ENCODE measurements at regions not wholly inside any gene's neighbourhood (a gene's known extent, or its start where the extent isn't known, plus 50 kb on each side); places are given as distances from the start of the nearest gene placed in this dataset.

DNA sequence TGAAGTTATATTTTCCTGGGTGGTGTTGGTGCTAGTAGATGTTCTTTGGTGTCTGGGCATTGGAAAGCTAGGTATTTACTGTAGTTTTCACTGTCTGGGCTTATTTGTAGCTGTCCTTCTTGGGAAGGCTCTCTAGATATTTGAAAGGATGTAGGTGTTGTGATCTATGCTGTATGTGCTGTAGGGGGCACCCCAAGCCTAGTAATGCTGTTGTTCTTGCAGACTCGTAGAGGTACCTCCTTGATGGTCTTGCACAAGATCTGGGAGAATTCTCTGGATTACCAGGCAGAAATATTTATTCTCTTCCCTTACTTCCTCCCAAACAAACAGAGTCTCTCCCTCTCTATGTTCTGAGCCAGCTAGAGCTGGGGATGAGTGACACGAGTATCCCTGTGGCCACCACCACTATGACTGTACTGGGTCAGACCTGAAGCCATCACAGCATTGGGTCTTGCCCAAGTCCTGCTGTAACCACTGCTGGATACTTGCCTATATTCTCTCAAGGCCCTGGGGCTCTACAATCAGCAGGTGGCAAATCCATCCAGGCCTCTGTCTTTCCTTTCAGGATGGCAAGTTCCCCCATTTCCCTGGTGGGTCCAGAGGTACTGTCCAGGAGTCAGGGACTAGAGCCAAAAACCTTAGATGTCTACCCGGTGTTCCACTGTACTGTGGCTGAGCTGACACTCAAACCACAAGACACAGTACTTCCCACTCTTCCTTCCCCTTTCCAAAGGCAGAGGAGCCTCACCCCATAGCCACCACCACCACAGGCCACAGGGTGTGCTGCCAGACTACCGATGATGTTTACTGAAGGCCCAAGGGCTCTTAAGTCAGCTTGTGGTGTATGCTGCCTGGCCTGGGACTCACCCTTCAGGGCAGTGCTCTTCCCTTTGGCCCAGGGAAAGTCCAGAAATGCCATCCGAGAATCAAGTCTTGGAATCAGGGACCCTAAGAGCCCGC lies 195.2 kb upstream of the DPPA4 start:
- peak; percentile 22 for DNase-seq

DNA sequence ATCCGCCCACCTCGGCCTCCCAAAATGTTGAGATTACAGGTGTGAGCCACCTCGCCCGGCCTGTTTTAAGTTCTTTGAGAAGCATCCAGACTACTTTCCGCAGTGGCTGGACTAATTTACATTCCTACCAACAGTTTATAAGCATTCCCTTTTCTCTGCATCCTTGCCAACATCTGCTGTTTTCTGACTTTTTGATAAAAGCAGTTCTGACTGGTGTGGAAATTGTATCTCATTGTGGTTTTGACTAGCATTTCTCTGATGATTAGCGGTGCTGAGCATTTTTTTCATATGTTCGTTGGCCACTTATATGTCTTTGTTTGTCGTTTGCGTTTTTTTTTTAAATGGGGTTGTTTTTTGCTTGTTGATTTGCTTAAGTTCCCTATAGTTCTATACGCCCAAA lies 208.4 kb upstream of the DPPA4 start:
- DNase-seq = no peak

DNA sequence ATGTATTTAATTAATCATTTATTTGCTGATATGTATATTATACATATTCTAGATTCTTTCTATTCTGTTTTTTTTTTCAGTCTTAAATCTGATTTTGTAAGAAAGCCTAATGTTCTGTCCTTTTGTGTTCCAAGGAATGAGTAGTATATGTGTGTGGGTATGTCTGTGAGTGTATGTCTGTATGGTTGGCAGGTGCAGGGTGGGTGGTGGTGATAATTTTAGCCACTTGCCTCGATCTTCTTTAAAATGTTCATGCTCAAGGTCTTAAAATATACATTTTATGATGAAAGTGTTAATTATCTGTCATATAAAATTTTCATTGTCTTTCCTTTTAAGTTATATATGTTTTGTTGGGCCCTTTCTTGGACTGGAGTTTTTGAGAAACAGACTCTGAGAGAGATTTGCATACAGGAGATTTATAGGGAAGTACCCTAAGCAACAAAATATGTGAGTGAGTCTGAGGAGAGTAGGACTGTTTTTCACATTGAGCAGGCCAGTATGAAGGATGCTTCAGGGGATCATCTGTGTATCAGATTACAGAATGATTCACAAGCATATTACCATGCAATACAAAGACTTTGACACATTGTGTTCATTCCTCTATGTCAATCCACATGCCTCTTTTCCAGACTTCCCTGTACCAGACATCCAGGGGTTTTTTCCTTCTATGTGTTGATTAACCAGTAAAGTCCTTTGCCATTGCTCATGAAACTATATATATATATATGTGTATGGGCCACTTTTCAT lies 211.0 kb upstream of the DPPA4 start:
- DNase-seq = no peak

DNA sequence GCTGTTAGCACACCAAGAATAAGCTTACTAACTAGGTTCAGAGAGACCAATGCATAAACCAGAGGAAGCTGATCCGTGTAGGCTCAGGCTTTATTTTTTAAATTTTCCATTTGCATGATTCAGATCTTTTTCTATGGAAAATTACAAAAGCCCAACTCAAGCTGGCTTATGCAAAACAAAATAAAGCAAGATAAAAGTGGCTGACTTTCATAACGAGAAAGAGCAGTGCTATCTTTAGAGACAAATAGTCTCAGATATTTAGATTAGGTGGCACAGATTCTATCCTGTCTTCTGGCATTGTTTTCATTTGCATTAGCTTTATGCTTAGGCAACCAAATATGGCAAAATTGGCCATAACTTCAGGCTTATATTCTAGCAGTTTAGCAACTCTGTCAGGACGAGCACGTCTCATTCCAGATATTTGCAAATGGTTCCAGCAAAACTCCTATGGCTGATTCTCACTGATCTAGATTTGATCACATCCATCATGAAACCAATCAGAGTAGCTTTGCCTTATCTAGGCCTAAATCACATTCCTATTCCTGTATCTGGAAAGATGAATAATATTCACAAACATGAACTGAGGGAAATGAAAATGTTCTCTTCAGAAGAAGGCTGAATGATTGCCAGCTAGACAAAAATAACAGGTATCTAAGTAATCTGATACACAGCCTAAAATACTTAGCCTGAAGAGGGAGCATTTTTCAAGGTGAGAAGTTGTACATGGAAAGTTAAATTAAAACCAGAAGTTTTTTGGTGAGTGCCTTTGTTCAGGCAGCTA lies 216.4 kb upstream of the DPPA4 start:
- DNase-seq = no peak

DNA sequence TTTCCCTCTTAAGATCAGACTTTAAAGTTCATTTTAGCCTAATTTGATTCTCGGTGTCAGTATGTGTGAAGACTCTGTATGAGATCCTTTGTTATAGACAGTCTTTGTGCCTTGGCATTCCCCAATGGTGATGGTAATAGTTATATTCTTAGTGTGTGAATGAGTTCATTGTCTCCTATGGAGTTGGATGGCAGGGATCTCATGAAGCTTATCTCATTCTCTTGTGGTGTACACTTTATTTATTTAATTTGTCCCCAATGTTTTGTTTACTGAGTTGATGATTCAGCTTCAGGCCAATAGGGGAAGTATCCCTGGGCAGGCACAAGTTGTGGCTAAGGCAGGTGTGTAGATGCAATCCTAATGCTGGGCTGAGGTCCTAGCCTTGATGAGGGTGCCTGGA lies 222.0 kb upstream of the DPPA4 start:
- DNase-seq = no peak

DNA sequence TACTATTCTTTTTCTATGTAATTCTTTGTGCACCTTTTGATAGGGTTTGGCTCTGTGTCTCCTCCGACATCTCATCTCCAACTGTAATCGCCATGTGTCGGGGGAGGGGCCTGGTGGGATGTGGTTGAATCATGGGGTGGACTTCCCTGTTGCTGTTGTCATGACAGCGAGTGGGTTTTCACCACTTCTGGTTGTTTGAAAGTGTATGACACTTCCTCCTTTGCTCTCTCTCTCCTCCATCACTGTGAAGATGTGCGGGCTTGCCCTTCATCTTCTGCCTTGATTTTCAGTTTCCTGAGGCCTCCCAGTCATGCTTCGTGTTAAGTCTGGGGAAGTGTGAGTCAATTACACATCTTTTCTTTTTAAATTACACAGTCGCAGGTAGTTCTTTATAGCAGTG lies 225.8 kb upstream of the DPPA4 start:
- DNase-seq = no peak

DNA sequence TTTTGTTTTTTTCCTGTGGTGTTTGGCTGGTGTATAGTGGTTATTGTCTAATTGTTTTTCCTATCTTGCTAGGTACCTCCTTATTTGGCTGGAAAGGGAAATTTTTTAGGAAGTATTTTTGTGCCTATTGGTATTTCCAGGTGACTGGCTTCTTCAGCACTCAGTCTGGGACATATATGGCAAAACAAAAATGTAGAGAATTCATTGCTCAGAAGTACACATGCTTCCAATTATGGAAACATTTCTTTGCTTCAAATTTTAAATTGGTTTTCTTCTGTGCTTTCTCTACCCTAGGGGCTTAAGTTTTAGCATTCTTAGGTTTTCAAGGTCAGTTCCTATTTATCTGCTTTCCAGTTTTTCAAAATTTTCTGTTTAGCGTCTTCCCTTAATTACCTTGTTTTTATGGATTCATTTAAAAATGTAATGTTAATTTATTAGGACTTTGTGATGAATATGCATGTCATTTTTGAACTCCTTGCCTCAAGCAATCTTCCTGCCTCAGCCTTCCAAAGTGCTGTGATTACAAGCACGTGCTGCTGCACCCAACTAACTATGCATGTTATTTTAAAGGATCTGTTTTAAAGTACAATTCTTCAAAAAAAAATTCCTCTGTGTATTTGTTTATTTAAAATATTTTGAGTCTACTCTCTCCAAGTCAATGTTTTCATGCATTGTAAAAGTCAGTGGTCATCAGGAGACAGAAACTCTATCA lies 231.9 kb upstream of the DPPA4 start:
- DNase-seq = no peak

DNA sequence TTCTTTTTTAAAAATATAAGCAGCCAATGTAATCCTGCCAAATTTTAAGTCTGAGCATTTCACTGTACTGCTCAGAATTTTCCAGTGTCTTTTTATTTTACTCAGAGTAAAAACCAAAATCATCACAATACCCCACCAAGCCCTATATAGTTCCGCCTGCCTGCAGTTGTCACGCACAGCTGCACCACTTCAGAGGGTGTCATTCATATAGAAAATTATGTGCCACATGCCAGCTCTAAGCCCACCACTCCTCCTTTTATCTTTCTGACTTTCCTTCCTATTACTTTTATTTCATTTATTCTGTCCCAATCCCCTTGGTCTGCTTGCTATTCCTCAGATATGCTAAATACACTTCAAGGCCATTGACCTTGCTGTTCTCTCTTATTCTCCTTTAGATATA lies 233.1 kb upstream of the DPPA4 start:
- no peak for DNase-seq

DNA sequence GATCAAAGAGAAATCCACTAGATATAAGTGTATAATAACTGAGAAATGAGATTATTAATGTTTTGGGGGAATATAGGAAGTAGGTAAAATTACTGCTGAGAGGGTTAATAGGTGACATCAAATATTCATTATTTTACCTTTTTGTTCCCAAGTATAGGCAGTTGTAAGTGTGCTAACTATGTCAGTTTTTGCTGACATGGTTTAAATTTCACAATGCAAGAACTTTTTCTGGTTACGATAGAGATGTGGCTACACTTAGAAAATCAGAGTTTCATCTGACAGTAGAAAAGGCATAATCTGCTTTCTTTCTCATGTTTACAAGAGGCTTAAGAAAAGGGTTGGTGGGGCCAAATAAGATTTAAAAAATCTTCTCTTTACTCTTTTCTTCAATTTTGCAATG lies 235.0 kb upstream of the DPPA4 start:
- no peak for DNase-seq

DNA sequence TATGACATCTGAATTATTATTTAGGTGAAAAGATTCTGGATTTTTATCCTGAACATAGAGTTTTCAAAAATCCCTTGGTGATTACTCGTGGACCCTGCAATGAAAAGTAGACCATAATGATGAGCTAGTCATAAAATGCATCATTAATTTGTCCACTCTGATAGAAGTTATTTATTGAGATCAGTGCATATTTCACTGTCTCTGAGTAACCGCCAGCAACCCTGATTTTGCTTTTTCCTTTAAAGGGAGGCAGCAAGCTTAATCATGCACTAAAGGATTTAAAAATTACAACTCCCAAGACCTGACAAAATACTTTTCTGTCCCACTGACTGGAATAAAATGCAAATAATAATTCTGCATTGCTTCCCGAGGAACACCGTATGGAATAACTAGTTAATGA lies 259.6 kb upstream of the DPPA4 start:
- no peak for DNase-seq

DNA sequence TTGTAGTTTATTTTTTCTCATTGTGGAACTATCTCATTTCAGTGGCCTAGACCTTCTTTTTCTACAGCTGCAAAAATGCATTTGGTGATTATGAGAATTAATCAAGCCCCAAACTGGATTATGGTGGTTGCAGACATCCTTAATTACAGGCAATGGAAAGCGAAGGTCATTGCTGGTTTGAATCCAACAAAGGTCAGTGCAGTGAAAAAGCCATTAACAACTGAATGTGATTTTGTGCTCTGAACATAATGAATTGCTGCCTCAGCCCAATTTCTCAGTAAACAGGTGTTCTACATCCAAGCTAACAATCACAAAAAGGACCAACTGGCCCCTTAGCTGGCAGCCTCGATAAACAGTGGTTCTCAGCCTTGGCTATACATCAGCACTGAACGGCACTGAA lies 260.1 kb upstream of the DPPA4 start:
- no peak for DNase-seq

DNA sequence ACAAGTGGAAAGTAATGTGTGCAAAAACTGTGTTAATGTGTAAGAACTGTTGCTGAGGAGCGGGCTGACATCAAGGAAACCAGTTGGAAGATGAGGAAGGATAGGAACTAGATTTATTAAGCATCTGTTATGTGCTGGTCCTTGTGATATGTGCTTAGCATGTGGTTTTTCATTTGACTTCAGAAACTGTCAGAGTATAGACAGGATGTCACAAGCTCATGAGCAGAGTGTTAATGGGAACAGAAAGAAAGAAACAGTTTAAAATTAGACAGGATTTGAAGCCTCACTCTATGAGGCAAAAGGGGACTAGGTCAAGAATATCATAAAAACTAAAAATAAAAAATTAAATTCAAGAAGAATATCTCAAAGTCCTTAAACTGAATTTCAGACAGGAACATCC lies 270.6 kb upstream of the DPPA4 start:
- DNase-seq = no peak

DNA sequence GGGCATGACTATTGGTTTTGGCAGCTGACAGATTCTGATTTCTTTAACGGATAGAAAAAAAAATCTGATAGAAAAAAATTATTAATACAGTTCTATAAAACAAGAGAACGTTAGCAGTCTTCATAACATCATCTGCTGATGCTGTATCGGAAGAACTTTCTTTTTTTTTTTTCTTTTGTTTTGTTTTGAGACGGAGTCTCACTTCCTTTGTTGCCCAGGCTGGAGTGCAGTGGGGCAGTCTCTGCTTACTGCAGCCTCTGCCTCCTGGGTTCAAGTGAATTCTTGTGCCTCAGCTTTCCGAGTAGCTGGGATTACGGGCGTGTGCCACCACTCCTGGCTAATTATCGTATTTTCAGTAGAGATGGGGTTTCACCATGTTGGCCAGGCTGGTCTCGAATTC lies 271.2 kb upstream of the DPPA4 start:
- no peak for DNase-seq

DNA sequence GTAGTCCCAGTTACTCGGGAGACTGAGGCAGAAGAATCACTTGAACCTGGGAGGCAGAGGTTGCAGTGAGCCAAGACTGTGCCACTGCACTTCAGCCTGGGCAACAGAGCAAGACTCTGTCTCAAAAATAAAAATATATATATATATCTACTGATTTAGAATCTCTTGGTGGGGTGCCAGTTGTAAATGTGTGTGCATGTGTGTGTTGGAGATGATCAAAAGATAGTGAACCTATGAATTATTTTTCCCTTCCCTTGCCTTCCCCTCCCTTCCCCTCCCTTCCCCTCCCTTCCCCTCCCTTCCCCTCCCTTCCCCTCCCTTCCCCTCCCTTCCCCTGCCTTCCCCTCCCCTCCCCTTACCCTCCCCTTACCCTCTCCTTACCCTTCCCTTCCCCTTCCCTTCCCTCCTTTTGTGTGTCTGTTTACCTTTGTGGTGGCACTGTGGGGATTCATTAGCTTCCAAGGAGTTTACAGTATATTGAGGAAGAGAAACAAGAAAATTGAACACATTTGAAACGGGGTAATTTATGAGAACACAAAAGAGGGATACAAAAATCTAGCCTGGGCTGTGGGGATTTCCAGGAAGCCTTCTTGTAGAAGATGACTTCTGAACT lies 281.5 kb upstream of the DPPA4 start:
- no peak for DNase-seq

DNA sequence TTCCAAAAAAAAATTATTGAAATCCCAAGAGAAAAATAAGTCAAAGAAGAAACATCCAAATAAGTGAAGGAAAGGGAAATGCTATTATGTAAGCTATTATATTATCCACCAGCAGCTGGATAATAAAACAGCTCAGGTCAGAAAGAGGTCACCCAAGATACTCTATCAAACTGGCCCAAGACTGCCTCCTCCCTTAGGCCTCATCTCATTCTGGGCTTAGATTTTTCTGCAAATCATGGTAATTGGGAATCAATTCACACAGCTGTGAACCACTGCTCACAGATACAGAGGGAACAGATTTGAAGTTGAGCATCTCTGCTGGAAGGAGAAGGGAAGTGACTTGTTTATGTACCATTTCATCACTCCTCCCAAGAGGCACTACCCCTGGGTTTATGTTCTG lies 294.6 kb upstream of the DPPA4 start:
- DNase-seq = no peak

DNA sequence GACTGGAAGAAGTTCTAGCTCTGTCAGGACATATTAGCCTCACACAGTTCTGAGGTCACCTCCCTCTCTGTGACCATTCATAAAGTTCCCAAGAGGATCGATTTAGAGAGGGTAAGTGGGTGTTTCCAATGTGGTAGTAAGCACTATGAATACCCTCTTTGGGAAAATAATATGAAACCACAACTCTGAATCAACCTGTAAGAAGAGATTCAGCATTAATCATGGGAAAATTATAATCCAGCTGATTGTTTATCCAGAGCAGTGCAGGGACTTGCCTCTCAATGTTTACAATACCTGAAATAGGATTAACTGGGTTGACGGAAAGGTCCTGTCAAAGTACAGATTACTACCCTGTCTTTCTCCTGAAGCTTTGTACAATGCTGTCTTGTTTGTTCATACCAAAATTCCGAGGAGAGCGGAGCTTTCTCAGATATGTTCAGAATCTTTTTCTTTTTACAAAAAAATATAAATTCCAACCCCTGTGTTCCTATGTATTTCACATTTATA lies 302.9 kb upstream of the DPPA4 start:
- DNase-seq = no peak

DNA sequence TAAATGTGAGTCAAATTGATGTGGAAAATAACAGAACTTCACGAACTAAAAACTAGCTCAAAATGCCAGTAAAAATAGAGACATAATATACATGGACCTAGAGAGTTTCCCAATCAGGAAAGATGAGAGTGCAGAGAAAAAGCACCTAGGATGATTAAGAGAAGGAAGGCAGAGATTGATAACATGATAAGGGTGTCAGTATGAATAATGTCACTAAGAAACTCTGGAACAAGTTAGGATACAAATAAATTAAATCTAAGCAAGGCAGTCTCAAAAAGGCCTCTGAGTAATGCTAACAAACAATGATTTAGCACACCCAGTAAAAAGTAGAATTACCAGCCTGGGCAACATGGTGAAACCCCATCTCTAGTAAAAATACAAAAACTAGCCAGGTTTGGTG lies 304.7 kb upstream of the DPPA4 start:
- DNase-seq = no peak

DNA sequence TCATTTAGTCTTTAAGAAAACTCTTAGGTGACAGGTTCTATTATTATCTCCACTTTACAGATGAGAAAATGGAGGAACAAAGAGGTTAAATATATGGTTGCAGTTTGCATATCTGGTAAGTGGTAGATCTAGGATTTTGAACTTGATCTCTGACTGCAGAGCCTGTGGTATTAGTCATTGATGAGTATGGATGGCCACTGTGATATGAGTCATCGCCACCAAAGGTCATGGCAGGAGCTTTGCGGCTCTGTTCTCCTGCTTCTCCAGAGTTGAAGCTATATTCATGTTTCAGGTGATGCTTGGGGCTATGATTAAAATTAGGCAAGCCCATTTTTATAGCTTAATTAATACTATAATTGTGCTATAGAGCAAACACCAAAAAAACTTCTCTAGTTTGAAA lies 306.2 kb upstream of the DPPA4 start:
- no peak for DNase-seq

DNA sequence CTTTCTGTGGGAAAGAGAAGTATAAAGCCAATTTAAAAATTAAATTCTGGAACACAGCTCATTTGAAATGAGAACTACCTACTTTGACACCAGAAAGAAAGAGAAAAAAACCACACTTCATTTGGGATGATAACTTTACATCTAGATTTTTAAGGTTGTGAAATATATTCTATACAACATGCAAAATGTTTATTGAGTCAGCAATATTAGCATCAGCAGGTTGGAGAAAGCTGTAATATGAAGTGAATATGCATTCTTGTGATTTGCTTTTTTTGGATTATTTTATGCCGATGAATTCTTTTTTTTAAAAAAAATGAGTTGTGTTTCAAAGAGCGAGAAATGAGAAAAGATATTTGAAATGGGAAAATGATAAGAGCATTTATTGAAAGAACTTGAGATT lies 307.0 kb upstream of the DPPA4 start:
- DNase-seq = no peak

DNA sequence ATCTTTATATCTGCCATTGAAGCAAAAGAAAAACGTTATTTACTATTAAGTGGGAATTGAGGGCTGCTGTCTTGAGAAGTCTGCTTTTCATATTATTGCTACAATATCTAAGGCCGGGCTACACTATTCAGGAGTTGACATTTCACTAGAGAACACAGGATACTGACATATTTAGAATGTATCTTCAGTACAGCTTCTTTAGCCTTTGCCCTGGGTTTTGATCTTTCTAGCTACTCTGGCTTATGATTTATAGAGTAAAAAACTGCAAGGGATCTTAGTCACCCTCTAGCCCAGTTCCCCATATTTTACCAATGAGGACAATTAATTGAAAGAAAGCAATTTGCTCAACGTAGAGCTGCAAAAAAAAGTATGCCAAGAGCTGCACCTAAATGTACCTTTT lies 307.4 kb upstream of the DPPA4 start:
- DNase-seq = no peak

DNA sequence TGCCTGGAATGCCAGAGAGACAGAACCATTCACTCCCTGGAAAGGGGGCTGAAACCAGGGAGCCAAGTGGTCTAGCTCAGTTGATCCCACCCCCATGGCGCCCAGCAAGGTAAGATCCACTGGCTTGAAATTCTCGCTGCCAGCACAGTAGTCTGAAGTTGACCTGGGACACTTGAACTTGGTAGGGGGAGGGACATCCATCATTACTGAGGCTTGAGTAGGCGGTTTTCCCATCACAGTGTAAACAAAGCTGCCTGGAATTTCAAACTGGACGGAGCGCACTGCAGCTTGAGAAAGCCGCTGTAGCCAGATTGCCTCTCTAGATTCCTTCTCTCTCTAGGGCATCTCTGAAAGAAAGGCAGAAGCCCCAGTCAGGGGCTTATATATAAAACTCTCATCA lies 310.7 kb upstream of the DPPA4 start:
- no peak for DNase-seq

DNA sequence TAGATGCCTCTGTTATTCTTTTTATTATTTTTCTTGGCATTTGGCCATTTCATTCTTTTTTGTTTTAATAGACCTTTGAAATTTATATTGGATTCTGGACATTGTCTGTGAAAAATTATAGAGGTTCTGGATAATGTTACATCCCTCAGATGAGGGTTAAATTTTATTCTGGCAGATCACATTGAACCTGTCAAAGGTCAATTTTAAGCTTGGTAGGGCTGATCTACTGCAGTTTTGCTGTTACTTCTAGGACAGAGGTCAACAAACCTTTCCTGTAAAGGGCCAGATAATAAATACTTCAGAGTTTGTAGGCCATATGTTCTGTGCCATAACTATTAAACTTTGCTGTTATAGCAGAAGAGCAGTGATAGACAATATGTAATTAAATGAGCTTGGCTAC lies 318.9 kb upstream of the DPPA4 start:
- no peak for DNase-seq
